ENCODE measurements at regions not wholly inside any gene's neighbourhood (a gene's known extent, or its start where the extent isn't known, plus 50 kb on each side); places are given as distances from the start of the nearest gene placed in this dataset.
"Not testable (repeated sequence)": the region's sequence is repeated elsewhere in the genome, so short reads cannot be mapped to it uniquely, and the experiment has no call there.

DNA sequence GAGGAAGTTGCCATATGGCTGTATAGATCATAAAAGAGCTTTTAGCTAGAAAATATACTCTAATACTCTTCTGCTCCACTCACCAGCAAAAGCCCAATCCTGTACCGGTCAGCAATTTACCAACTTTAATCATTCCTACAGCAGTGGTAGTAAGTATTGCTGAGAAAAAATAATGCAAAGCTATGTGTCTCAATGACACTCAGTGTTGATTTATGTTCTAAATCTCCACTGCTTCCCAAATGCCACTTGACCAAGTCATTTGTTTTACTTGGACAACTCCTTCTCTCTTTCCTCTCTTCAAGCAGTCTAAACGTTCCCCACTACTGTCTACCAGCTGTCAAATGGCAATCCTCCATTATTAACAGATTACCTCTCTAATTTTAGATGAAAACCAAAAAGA, 201.8 kb upstream of the GK2 start:
- no peak for DNase-seq (ENCODE audit: low spot score)

DNA sequence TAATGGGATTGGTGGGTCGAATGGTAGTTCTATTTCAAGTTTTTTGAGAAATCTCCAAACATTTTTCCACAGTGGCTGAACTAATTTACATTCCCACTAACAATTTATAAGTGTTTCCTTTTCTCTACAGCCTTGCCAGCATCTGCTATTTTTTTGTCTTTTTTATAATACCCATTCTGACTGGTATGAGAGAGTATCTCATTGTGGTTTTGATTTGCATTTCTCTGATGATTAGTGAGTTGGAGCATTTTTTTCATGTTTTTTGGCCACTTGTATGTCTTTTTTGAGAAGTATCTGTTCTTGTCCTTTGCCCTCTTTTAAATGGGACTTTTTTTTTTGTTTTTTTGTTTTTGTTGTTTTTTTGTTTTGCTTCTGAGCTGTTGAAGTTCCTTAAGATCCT, 200.0 kb upstream of the GK2 start:
- no peak for DNase-seq (ENCODE audit: low spot score)

DNA sequence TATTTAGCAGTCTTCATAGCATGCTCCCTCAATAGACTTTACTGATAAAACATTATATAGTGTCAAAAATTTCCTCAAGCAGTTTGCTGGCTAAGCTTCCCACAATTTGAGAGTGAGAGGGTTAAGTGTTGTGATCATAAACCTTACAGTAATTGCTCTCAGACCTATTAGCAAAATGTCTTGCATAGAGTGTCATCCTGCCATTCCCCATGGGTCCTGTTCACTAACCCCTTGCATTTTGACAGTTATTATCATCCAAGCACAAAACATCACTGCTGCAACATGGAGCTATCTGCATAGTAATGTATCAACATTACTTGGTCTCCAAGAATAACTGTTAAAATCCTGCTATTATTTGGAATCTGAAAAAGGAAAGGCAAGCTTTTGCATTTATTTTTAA, 196.1 kb upstream of the GK2 start:
- DNase-seq (ENCODE audit: low spot score): no peak

DNA sequence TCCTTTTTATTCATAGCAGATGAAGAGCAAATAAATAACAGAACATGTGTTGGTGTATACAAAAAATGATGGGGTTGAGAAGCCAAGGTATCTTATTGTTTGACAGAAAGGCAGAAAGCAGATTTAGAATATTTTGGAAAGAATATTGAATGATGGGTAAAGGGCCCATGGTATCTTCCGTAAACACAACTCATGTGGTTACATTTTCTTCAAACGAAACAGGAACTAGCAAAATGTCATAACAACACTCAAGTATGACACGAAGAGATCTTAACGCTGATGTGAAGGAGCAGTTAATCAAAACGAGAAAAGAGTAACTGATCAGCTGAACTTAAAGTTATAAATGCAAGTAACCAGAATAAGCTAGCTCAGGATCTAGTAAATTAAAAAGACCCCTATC, 195.7 kb upstream of the GK2 start:
- DNase-seq (ENCODE audit: low spot score): no peak

DNA sequence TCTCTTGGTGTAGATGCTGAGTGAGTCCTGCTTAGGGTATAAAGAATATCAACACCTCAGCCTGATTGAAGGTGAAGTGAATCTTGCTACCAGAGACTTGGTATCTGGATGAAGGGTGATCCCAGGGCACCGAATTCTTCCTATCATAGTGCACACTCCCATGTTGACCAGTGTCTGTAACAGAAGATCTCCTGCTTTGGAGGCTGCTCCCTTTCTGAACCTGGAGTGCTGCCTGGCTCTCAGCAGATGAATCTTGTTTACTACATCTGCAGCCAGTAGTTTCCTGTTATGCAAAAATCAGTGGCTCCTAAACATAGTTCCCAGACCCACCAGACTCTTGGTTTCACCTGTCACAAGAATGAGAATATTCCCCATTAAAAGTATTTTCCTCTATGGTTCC, 191.7 kb upstream of the GK2 start:
- DNase-seq (ENCODE audit: low spot score): no peak

DNA sequence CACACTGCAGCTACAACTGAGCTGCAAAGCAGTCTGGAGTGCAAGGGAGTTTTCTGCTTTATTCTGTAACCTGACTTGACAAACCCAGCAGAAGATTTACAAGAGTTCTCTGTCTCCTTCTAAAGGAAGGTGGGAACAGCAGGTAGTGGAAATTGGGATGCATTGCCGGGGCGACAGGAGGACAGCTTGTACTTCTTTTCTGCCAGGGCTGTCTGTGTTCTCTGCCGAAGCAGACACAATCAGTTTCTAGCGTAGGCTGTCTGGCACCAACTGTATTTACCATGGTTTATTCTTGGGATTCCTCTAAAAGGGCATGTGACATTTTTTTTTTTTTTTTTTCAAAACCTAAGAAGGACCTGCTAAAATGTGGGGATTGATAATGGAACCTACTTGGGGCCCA, 190.8 kb upstream of the GK2 start:
- DNase-seq (ENCODE audit: low spot score): no peak

DNA sequence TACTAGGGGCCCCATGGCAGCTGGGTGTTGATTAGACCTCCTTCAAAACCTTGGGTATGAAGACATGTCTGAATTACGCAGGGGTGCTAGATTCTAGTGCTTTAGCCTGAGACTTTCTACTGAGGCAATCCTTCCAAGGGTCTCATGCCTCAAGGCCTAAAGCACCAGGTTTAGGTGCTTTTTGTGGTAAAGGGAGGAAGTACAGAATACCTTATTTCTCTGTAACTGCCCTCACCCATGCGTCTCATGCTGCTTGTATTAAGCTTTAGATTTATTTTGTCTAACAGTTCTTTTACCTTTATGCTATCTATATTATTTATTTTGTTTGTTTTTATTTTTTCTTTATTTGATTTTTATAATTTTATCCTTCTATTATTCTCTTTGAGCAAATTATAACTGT, 190.2 kb upstream of the GK2 start:
- no peak for DNase-seq (ENCODE audit: low spot score)

DNA sequence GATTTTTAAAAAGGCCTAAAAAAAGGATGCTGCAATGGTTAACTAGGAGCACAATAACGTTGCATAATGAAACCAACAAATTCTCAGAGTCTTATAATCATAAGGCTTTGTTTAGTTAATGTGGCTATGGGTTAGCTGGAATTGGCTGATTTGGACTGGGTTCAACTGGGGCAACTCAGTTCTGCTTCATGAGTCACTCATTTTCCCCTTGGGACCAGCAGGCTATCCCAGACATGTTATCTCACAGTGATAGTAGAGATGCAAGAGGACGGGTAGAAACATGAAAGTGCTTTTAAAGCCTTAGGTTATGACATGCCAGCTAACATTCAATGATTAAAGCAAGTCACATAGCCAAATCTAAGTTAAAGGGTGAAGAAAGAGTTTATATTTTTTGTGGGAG, 189.2 kb upstream of the GK2 start:
- no peak for DNase-seq (ENCODE audit: low spot score)

DNA sequence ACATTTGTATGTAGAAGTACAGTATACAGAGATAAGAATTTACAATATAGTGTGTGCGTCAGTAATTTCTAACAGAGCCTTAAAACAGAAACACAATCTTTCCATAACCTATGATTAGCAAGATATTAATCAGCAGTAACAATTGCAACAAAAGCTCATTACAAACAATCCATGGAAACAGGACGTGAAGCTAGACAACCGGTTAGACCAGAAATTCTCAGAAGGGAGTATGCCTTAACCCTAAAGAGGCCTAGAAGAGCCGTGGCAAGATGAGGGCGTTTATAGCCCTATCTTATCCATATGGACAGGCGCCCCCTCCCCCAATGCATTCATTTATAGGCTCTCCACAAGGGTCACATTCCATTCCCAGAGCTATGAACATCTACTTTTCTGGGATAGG, 184.2 kb upstream of the GK2 start:
- not testable (repeated sequence) for DNase-seq (ENCODE audit: low spot score)

DNA sequence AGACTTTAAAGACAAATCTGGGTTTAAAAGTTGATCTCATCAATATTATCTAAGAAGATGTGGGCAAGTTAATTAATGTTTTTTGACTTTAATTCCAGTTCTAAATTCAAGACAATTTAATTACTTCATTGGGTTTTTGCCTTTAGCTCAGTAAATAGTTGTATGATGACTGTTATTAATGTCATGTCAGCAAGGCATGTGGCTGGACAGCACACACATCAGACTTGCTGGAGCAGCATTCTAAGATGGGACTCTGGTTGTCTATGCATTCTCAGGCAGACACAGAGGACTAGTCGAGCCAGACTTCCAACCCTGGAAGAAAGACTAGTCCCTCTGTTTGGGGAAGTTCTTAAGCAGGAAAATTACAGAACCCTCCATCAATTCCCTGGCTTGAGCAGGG, 180.7 kb upstream of the GK2 start:
- DNase-seq (ENCODE audit: low spot score): no peak

DNA sequence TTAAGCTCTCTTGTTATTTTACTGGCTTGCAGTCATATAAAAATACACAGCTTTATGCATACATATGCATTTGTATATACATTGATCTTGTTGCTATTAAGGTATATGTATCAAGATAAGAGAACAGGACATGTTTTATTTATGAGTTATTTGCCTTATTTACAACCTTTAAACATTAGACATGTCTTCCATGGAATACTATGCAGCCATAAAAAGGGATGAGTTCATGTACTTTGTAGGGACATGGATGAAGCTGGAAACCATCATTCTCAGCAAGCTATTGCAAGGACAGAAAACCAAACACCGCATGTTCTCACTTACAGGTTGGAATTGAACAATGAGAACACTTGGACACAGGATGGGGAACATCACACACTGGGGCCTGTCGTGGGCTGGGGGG, 179.2 kb upstream of the GK2 start:
- not testable (repeated sequence) for DNase-seq (ENCODE audit: low spot score)

DNA sequence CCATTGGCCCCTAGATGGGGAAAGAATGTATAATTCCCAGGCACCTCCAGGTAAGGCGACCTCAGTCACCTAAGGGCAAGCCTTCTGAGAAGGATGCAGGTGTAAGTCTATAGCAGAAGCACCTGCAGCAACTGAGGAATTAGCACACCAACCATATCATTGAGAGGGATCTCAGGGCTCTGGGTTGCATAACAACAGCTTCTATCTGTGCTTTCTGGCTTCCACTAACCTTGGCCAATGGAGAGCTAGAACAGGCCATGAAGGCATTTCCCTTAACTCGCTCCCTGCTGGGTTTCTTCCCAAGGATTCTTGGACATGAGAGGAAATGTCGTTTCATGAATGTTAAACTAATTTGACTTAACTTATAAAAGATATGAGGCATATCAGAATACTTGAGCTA, 177.8 kb upstream of the GK2 start:
- no peak for DNase-seq (ENCODE audit: low spot score)

DNA sequence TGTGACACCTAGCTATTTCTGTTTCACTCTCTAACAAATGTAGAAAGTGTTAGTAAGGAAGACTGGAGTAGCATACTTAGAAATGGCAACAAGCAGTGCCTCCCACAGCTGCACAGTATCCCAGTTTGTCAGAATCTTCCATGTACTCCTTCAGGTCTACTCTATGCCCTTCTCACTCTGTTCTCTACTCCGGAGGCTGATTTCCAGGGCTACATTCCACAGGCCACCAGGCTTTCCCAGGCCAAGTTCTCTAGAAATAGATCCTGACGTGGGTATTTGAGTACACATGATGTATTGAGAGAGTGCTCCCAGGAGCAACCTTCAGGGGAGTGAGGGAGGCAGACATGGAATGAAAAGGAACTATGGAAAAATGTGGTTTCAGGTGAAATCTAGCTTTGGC, 177.3 kb upstream of the GK2 start:
- no peak for DNase-seq (ENCODE audit: low spot score)

DNA sequence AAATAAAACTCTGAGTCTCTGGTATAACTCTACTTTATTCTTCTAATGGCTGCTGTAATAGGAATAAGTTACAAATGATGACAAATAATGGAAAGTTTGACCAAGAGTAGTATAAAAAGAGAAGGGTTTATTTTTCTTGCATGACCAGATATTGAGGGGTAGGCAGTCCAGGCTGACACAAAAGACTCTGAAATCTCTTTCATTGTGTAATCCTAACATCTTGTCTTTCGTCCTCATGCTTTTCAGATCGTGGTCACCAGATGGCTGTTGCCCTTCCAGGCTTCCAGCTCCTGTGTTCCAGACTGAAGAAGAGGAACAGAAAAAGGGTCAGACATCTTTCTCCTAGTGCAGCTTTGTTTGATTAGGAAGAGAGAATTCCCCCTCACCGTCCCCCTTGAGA, 176.9 kb upstream of the GK2 start:
- no peak for DNase-seq (ENCODE audit: low spot score)

DNA sequence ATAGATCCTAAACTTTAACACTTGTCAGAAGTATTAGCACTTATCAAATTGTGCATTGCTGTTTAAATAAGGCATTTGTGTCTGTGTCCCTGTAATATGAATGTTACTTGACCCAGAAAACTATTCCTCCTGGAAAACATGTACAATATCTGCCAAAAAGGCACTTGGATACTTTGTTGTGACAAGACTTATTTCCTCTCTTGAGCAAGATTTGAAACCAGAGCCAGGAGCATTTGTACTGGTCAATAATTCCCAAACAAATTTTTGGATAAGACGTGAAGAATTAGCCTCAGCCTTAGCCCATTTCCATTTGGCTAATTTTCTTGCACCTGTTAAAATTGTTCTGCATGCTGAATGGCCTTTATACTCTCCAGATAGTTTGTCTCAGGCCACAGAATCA, 176.3 kb upstream of the GK2 start:
- DNase-seq (ENCODE audit: low spot score): no peak

DNA sequence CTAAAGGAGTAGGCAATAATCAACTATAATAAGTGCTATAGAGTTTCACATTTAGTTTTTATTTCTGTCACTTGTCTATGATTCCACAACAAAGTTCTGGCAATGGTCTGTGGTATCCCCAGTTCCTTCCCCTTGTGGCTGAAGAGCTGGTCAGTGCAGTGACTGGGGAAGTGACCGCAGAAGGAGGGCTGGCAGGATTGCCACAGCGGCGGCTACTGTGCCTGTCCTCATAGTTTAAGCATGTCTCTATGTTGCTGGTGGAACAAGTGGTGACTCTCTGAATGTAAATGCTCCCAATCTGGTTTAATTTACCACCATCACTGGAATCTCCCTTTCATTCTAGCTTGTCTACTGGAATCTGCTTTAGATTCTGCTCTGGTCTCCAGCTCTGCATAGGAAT, 170.6 kb upstream of the GK2 start:
- no peak for DNase-seq (ENCODE audit: low spot score)

DNA sequence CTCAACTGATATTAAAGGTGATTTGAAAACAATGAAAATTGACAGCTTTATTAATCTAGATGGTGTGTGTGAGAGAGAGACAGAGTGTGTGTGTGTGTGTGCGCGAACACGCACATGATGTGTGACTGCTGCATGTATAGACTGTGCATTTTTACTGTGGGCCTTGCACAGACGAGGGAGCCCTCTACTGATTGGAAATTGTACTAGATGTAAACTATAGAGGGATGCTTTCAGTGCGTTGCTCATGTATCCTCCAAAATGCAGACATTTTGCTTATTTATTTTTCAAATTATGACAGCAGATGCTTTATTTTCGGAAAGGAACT, 168.4 kb upstream of the GK2 start:
- DNase-seq (ENCODE audit: low spot score): peak; percentile 7

DNA sequence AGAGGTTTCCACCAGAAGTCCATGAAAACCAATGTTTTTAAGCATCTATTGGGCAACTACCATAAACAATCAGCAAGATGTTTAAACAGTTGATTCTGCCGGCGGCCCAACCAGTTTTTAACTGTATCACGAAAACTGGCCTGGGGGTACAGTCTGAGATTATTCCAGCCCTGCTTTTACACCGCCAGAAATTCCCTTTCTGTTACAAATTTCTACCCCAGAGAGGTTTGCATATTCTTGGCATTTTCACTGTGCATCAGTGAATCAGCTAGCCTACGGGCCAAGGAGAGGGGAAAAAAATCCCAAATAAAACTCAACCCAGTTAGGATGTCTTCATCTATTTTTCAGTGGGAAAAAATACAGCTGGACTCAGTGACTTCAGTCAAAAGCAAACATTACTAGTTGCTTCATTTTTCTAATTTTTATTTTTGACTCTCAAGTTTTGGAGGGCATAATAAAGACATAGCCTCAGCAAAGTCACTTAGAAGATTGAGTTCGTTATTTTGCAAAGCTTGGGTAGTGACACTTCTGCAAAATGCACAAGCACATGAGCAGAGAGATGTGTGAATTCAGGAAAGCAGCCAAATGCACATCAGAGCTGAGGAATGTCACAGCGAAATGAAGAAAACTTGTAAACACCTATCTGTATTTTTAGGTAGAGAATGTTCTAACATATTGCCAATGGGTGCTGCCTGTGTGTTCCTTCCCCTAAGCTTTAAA, 167.8 kb upstream of the GK2 start:
- DNase-seq (ENCODE audit: low spot score): no peak

DNA sequence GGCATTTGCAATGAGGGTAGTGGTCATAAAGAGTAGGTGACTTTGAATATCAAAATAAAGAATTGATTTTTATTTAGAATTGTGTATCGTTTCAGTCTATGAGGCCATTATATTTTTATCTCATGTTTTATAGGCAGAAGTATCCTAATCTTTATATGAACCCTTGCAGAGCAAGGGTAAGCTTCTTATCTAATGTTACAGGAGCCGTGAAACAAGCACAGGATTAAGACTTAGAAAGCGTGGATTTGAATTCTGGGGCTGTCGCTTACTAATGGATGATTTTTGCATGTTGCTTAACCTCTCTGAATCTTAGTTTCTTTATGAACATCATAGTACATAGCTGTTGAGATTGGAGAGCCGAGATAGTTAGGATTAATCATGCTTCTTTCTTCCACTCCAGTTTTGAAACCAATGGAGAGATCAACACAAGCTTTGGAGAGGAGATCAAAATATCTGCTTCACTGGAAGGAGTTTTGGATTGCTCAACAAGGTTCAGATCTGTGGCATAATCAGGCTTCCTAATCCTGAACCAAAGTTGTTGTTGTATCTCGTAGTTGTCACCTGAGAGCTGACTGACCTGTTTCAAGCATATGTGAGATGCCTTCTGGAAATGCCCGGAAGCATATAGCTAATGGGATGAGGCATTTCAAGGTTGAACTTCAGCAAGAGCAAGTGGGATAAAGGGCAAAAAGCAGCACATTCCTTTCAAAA, 166.9 kb upstream of the GK2 start:
- no peak for DNase-seq (ENCODE audit: low spot score)

DNA sequence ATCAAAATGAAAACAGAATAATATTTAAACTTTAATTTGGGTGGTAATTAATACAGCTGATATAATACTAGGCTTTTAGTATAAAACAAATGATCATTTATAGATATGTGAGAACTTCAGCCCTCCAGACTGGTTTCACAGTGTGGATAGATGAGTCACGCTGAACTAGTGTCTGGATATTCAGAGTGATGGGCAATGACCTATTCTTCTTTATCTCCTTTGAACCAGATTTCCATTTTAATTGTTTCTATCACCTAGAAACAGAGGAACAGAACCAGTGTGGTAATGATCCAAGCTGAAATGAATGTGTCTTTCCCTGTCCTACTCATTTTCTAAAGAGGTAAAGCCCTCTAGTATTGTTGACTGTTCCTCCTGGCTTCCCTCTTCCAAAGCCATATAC, 155.2 kb upstream of the GK2 start:
- DNase-seq (ENCODE audit: low spot score): no peak

DNA sequence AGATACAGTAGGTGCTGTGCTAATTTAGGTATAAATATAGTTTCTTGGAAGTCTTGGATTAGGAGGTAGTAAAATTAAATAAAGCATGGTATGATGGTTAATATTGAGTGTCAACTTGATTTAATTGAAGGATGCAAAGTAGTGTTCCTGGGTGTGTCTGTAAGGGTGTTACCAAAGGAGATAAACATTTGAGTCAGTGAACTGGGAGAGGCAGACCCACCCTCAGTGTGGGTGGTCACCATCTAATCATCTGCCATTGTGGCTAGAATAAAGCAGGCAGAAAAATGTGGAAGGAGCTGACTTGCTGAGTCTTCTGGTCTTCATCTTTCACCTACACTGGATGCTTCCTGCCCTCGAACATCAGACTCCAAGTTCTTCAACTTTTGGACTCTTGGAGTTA, 153.7 kb upstream of the GK2 start:
- DNase-seq (ENCODE audit: low spot score): no peak

DNA sequence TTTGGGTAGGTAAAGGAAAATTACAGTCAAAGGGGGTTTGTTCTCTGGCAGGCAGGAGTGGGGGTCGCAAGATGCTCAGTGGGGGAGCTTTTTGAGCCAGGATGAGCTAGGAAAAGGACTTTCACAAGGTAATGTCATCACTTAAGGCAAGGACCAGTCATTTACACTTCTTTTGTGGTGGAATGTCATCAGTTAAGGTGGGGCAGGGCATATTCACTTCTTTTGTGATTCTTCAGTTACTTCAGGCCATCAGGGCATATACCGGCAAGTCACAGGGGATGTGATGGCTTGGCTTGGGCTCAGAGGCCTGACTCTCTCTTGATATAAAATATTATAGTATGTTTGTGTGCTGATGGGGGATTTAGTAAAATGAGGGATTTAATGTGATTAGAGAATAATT, 151.4 kb upstream of the GK2 start:
- DNase-seq (ENCODE audit: low spot score): not testable (repeated sequence)

DNA sequence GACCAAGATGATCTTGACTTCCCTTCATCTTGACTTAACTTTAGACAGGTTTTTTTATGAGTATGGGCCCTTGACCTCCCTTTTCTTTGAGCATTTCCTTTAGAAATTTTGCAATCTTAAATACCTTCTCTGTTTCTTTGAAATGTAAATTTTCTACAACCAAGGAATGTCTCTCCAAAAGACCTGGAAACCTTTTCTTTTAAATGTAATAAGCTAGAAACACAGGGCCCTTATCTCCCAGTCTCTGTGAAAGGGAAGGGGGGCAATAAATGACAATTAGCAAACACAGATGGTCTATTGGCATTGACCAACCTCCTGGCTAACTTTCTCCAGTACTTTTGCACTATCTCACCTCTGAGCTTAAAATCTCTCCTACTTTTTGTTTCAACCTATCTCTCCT, 144.3 kb upstream of the GK2 start:
- DNase-seq (ENCODE audit: low spot score): no peak

DNA sequence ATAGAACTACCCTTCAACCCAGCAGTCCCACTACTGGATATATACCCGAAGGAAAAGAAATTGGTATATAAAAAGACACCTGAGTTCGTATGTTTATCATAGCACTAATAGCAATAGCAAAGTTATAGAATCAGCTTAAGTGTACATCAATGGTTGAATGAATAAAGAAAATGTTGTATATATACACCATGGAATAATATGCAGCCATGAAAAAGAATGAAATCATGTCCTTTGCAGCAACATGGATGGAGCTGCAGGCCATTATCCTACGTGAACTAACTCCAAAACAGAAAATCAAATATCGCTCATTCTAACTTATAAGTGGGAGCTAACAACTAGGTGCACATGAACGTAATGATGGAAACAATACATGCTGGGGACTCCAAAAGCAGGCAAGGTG, 143.5 kb upstream of the GK2 start:
- DNase-seq (ENCODE audit: low spot score): no peak

All from kidney tubule cell (primary cell).